Left ventricle myocardium superior (tissue), 1 donor: ENCODE measurements at regions not wholly inside any gene's neighbourhood (a gene's known extent, or its start where the extent isn't known, plus 50 kb on each side); places are given as distances from the start of the nearest gene placed in this dataset.

Experiments
- ATAC-seq: fragments of 200-7000 bp; cut with Tn5 transposase; one replicate; pipeline ENCODE4 v1.9.1; 2020; ENCODE audit warnings: mild to moderate bottlenecking, moderate library complexity
- DNase-seq: peaks from one replicate; pipeline ENCODE4 v3.0.0-alpha.2; 2020
- intact Hi-C: fragments of 100-400 bp; cut with micrococcal nuclease; formaldehyde crosslinking; loops from one replicate; pipeline ENCODE4 v1.11.0; 2022
- donor health status: DM: no; HTN: yes; CAD: no; lungs with severe emphysema.

- no peak for ATAC-seq
- DNase-seq: no peak
- intact Hi-C loops: no loop called here
Observed at GRCh38 chr11:97158243-97158642, 768.4 kb downstream of the JRKL start.

- no peak for DNase-seq
- ATAC-seq: no peak
- intact Hi-C loops: no loop called here
Observed at GRCh38 chr11:97163631-97164191, 773.9 kb downstream of the JRKL start.

- intact Hi-C loops: no loop called here
- DNase-seq: peak; percentile 29
- peak; percentile 88 for ATAC-seq
Observed at GRCh38 chr11:97201743-97202612, 812.2 kb downstream of the JRKL start.

GRCh38 chr11:97202613-97203292 lies 812.9 kb downstream of the JRKL start:
- intact Hi-C loops: no loop called here
- ATAC-seq: peak; percentile 24
- no peak for DNase-seq

GRCh38 chr11:97218011-97218410 lies 828.2 kb downstream of the JRKL start:
- intact Hi-C loops: no loop called here
- no peak for ATAC-seq
- no peak for DNase-seq

GRCh38 chr11:97223647-97224046 lies 833.8 kb downstream of the JRKL start:
- DNase-seq: no peak
- intact Hi-C loops: no loop called here
- no peak for ATAC-seq

DNA sequence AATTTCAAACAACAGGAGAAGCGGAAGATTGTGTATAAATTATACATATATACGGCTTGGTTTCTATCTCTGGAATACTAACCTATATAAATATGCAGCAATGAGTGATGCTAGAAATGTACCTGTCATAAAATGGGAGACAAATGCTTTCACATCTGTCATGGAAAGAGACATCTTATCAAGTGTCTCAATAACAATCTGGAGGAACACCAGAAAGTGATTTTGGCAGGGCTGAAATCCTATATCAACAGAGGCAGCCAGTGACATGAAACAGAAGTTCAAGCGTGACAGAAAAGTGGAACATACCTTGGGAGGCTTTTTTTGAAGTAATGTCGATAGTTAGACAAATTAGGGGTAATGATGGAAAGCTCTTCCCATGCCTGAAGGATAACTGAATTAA lies 834.6 kb downstream of the JRKL start:
- ATAC-seq: peak; percentile 91
- intact Hi-C loops: no loop called here
- no peak for DNase-seq

GRCh38 chr11:97225794-97226193 lies 836.0 kb downstream of the JRKL start:
- ATAC-seq (no peak), DNase-seq (no peak)
- intact Hi-C loops: no loop called here

GRCh38 chr11:97229936-97230335 lies 840.1 kb downstream of the JRKL start:
- intact Hi-C loops: no loop called here
- ATAC-seq: no peak
- DNase-seq: no peak

DNA sequence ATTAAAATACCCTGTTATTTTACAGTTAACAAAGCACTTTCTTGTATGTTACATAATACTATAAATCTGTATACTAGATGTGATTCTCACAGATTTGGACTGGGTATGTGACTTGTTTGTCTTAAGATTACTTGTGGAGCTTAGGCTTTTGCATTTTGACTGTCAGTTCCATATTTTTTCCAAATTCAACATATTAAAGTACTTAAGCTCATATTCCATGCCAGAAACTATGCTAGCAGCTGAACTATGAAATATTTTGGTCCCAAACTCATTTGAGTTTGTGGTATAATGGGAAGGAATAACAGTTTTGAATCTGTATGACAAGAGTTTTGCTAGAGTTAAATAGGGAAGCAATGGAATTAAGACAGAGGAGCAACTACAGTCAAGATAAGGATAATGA lies 841.4 kb downstream of the JRKL start:
- intact Hi-C loops: no loop called here
- no peak for DNase-seq
- ATAC-seq: no peak

DNA sequence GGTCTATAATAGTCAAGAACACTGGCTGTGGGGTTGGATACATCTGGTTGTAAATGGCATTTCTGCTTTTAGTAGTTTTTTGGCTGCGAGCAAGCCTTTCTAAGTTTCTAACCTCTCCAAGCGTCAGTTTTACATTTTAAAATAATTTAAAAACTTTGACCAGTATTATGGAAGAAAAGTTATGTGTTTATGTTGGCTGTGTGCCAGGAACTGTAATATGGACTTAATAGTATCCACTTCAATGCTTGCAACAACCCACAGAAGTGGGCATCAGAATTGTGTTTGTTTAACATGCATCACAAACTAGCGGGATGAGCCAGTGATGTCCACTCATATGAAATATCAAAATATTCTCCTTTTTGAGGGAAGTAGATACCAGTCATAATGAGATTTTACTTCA lies 844.2 kb downstream of the JRKL start:
- DNase-seq (no peak), ATAC-seq (no peak)
- intact Hi-C loops: no loop called here

- DNase-seq (no peak), ATAC-seq (no peak)
- intact Hi-C loops: no loop called here
Observed at GRCh38 chr11:97237151-97237550, 847.3 kb downstream of the JRKL start.

DNA sequence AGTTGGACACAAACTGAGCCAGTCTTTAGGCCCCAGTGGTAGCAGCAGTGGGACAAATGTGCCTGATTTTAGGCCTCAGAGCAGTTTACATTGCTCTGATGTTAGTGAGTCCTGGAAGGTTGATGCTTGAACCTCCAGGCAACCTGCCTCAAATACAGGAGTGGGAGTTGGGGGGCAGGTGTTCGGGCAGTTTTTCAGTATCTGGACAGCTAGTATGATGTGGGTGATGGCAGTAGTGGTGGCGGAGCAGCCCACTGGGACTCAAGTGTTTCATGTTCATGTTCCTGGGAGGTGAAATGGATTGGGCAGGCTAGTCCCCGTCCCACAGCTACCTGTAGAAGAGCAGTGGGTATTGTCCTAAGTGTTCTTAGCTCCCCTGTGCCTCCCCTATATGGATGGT lies 857.8 kb downstream of the JRKL start:
- DNase-seq: no peak
- no peak for ATAC-seq
- intact Hi-C loops: no loop called here

DNA sequence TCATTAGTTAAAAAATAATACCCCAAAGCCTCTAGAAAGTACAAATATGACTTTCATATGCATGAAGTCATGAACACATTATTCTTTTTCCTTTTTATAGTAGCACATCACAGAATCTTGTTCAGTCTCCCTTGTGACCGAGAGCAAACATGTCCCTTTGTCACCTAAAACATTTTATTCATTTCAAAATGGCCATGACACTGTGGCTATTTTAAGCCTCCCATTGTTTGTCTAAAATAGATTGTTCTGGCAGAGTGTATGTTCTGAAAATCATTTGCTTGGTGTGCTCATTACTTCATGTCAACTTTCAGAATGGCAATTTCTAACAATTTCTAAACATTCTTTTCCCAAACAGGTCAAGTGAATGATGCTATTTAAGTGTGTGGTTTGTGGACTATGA lies 865.0 kb downstream of the JRKL start:
- intact Hi-C loops: no loop called here
- peak; percentile 87 for ATAC-seq
- DNase-seq: no peak

GRCh38 chr11:97259434-97259833 lies 869.6 kb downstream of the JRKL start:
- intact Hi-C loops: no loop called here
- DNase-seq (no peak), ATAC-seq (no peak)

DNA sequence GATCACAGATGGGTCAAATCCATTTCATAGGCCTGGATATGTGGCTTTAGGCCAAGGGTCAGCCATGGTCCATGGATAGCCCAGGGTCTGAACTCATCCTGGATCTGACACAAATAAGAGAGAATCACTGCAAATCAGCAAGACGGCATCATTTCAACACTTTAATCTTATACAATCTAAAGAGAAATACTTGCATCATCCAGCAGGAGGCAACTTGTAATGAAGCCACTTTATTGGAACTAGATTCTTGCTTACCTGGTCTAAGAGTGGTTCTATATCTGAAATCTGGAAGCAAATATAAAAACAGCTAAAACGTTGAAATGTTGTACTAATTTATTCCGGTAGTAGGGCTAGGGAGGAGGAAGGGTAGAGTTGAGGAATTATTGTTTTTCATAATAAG lies 870.1 kb downstream of the JRKL start:
- no peak for ATAC-seq
- no peak for DNase-seq

DNA sequence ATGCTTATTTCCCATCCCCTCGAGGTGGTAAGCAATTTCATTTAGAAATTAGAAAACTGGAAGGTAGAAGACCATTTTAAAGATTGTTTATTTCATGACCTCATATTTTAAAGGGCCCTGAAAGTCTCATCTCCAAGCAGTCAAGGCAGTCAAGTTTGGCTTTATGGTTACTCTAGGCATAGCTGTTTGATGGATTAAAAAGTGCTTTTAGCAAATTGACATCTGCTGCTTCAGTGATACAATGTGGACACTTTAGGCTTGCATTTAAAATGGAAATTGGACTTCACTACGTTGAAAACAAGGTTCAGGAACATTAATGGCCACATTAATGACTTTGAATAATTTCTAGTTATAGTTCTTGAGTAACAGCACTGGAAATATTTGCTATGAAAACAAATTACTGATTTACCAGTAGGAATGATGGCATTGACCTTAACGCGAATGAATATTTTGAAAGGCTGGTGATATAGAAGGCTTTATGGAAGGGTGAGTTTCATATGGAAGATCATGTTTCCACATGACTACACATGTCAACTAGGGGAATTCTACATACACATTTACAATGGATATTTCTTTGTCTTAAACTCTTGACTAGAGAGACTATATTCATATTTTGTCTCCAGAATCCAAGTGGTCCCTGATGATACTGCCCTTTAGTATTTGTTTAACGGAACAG lies 873.5 kb downstream of the JRKL start:
- ATAC-seq: no peak
- intact Hi-C loops: no loop called here

More for the DNA sequence above, 870.1 kb downstream of the JRKL start:
- intact Hi-C loops: no loop called here

DNA sequence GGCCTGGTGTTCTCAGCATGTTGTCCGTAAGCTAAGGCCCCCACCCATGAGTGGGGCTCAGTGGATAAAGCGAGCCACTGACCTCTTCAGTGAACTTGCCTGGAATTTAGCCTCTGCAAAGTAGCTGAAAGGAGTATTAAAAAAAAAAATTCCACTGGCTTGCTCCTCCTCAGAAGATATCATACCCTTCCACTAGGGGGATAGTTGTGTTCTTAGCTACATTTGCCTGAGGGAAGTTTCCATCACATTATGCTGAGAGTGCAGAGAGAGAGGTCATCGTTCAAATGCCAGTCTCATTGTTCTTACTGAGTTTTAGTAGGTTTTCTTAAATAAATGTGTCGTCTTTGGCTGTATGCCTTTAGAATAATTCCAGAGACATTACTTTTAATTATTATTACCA lies 879.7 kb downstream of the JRKL start:
- DNase-seq: no peak
- intact Hi-C loops: no loop called here
- ATAC-seq: no peak

More for the DNA sequence above, 873.5 kb downstream of the JRKL start:
- DNase-seq: no peak

DNA sequence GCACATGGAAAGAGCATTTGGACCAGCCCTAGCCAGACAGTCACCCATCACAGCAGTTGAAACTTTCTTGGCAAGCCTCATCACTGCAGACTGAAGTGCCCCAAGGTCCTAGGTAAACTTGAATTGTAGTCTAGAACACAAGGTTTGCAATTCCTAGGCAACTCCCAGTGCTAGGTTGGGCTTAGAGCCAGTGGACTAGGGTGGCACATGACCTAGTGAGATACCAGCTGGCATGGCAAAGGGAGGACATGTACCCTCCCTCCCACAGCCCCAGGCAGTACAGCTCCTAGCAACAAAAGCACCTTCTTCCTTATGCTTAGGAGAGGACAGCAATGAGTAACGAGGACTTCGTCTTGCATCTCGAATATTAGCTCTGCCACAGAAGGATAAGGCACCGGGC lies 889.5 kb downstream of the JRKL start:
- DNase-seq (peak; percentile 30), ATAC-seq (peak; percentile 88)
- intact Hi-C loops: no loop called here

- intact Hi-C loops: no loop called here
- DNase-seq (no peak), ATAC-seq (no peak)
Observed at GRCh38 chr11:97280347-97280746, 890.5 kb downstream of the JRKL start.
